Occipital lobe (tissue), 1 donor: ENCODE measurements at regions not wholly inside any gene's neighbourhood (a gene's known extent, or its start where the extent isn't known, plus 50 kb on each side); places are given as distances from the start of the nearest gene placed in this dataset.
"Not testable (repeated sequence)": the region's sequence is repeated elsewhere in the genome, so short reads cannot be mapped to it uniquely, and the experiment has no call there.

Source experiments
- DNase-seq: peaks from one replicate; lab custom pipeline; 2025; lab: John Stamatoyannopoulos, UW

GRCh38 chr9:28445211-28445610, 871.9 kb upstream of the C9orf72 start:
- no peak for DNase-seq

- DNase-seq: no peak
Measured at GRCh38 chr9:28453918-28454317, 880.6 kb upstream of the C9orf72 start.

- DNase-seq: no peak
Measured at GRCh38 chr9:28456861-28457260, 883.6 kb upstream of the C9orf72 start.

DNA sequence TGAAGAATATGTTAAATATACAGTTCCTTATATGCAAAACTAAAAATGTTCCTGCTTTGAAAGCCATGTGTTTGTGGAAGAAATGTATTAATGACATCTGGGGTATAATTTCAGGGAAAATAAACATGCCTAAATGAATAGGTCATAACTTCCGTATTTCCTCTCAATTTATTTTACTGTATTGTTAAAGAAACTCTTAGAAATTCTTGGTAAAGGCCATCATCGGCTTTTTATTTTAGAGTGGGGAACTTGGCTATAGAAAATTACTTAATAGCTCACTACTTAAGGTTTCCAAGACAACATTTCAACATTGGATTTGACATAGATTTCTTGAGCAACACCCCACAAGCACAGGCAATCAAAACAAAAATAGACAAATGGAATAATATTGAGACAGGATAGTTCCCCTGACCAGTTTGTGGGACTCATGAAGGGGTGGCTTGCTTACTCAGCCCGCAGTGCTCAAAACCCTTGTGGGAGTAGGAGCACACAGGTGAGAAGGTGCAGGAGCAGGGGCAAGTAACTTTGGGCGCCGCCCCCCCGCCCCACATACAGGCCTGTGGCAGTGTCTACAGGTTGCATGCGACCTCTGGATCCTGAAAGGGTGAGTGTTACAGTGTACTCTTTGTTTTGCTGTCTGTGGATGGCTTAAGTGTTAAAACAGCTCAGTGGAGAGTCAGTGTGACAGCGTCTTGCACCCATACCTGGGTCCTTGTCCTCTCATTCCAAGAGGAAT, 891.4 kb upstream of the C9orf72 start:
- DNase-seq: no peak

DNA sequence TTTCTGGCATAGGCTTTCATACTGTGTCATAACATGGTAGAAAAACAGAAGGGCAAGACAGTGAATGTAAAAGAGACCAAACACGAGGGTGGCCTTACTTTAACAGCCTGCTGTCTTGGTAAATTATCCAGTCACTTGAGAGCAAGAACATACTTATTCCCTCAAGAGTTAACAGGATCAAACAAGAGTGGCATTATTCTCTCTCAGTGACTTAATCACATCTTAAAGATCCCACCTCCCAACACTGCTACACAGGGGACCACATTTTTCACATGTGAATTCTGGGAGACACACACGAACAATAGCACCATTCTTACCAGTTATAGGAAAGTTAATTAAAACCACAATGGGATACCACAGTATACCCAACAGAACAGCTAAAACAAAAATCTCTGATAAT, 898.0 kb upstream of the C9orf72 start:
- no peak for DNase-seq

DNA sequence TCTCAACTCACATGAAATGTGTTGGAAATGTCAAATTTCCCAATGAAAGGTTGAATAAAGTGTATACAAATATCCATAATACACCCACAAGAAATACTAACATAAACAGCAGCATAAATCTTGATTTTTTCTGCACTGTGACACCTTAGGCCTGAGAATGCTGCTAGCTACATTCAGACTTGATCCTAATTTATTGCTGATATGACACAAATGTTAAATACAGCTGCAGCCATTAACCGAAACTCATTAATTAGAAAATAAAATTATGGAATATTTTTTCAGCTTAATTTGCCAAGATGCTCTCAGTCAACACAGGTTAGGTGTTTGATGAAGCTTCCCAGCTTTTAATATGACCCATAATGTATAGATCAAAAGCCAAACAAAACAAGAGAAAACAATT, 914.3 kb upstream of the C9orf72 start:
- DNase-seq: no peak

- DNase-seq: no peak
Measured at GRCh38 chr9:28491121-28491520, 917.8 kb upstream of the C9orf72 start.

DNA sequence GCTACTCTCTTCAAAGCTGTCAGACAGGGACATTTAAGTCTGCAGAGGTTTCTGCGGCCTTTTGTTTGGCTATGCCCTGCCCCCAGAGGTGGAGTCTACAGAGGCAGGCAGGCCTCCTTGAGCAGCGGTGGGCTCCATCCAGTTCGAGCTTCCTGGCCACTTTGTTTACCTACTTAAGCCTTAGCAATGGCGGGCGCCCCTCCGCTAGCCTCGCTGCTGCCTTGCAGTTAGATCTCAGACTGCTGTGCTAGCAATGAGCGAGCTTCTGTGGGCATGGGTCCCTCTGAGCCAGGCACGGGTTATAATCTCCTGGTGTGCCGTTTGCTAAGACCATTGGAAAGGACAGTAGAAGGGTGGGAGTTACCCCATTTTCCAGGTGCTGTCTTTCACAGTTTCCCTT, 924.9 kb upstream of the C9orf72 start:
- not testable (repeated sequence) for DNase-seq

DNA sequence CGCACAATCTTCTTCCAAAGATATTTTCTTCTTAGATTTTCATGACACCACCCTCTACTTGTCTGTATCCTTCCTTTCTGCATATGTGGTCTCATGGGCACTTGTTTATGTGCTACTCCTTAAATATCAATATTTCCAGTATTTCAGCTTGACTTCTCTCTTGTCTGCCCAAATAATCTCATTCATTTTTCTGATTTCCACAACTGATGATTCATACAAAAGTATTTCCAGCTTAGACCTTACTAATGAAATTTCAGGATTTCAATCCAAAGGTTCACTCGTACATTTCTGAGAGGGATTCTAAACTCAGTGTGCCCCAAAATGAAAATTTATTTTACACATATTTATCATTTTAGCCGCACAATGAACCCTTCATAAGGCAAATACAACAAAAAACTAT, 928.9 kb upstream of the C9orf72 start:
- DNase-seq: no peak

DNA sequence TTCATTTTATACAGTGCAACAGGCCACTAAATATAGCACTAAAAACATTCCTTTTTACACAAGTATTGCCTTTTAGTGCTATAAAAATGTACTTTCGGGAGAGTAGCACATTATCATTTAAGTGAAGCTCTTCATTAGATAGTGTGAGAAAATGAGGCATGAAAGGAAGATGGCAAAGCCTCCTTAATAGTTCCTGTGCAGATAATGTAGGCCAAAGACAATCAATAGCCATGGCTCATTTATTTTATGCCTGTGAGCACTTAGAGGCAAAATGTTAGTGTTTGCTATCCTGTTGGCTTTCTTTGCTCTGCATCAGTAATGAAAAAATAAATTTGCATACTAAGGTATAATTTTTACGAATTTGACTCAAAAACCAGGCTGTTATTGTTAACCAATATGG, 929.5 kb upstream of the C9orf72 start:
- no peak for DNase-seq

DNA sequence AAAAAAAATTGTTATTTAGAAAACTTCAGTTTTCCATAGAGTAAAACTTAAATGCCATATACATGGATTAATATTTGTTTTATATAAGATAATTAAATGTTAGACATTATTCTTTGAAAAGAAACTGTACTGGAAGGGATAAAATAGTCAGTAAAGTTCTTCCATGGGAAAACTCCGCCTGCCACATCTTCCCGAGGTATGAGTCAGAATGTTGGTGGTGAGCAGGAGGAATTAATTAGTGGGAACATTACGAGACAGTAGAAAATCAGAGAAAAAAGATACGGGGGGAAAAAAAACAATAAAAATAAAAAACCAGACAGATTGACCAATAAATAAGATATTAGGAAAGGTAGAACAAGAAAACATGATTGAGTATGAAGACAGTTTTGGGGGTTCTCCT, 930.3 kb upstream of the C9orf72 start:
- no peak for DNase-seq

DNA sequence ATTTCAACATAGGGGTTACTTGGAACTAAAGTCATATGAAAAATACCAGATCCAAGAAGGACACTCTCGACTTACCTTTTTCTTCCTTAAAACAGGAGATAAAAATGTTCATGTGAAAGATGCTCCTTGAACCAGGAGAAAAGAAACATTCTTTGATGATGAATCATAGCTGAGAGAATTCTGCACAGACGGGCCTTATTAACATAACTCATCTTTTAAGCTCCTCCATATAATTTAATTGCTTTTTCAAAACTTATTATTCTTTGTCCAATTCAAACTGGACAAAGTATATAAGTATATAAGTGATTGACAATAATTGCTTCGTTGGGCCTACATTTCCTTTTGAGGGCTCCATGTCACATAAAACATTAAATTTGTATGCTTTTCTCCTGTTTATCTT, 945.2 kb upstream of the C9orf72 start:
- no peak for DNase-seq

DNA sequence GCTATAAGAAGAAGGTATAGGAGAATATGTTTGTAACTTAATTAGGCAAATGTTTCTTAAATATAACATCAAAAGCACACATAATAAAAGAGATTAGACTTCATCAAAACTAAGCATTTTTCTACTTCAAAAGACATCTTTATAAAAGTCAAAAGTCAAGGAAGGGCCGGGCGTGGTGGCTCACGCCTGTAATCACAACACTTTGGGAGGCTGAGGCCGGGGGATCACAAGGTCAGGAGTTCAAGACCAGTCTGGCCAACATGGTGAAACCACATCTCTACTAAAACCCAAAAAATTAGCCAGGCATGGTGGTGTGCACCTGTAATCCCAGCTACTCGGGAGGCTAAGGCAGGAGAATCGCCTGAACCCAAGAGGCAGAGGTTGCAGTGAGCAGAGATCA, 951.0 kb upstream of the C9orf72 start:
- not testable (repeated sequence) for DNase-seq

DNA sequence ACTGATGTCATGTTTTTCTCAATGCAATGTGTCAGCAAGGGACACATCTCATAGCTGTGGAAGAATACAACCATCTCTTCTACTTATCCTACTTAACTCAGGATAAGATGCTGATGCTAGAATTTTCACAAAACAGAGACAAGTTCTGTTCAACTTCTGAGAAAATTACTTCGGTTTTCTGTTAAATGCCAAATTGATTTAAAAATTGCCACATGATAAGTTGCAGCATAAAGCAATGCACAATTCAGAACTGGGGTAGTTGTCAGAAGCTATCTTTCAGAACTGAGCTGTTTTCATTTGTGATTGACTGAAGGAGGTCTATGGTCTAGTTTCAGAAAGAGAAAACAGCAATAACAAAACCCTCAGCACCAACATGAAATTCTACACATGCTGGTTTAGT, 954.8 kb upstream of the C9orf72 start:
- DNase-seq: no peak

- no peak for DNase-seq
Measured at GRCh38 chr9:28538132-28538531, 964.9 kb upstream of the C9orf72 start.

DNA sequence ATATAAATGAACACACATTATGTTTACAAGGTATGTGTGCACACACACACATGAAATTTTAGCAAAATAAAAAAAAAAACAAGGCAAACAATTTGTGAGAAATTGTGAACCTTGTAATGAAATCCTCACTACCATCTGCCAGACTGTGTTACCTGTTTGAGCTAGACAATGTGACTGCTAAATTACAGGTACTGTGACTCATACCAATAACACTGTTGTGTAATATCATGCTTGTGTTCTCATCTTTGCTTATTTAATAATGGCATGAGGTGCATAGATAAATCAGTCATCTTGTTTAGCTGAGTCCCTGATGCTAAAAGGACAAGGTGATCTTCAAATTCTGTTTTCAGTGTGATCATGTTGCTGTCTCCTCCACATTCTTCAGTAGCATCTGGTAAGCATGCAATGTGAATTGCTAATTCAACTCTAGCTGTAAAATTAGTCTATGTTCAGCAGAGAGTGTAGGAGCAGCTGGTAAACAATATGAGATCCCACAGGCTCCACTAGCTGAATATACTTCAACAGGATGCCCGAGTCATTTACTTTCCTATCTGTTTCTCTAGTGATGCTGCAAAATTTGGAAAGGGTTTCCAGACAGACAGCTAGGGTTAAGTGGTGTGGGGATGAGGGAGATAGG, 966.3 kb upstream of the C9orf72 start:
- no peak for DNase-seq

DNA sequence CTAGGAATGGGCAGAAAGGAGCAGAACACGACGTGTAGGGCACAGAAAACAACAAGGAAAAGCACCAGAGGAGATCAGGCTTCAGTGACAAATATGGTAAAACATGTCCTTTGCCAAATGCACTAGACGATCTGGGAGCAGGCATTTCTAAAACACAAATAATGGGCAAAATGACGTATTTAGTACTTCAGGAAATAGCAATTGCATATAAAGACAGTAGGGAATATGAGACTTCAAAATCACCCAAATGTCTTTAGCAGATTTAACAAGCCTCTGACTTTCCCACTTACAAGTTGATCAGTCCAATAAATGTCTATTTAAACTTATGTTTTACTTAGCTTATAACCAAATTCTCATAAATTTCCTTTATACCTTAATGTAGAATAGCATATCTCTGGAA, 969.6 kb upstream of the C9orf72 start:
- no peak for DNase-seq

GRCh38 chr9:28547527-28547926, 974.2 kb upstream of the C9orf72 start:
- DNase-seq: no peak

GRCh38 chr9:28563291-28563934, 990.1 kb upstream of the C9orf72 start:
- DNase-seq: no peak

DNA sequence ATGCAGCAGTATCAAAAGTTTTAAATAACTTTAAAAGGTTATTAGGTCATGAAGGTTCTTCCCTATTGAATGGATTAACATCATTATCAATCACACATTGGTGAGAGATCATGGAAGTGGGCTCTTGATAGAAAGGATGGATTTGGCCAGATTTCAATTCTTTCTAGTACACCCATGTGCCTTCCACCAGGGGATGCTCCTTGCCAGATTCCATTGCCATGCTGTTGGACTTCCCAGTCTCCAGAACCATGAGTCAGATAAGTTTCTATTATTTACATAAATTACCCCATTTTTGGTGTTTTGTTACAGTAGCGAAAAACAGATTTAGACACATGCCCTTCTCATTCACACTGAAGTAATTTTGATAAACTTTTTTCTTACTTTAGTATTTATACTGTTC, 1010.6 kb upstream of the C9orf72 start:
- no peak for DNase-seq

- no peak for DNase-seq
Measured at GRCh38 chr9:28584542-28584941, 1011.3 kb upstream of the C9orf72 start.

DNA sequence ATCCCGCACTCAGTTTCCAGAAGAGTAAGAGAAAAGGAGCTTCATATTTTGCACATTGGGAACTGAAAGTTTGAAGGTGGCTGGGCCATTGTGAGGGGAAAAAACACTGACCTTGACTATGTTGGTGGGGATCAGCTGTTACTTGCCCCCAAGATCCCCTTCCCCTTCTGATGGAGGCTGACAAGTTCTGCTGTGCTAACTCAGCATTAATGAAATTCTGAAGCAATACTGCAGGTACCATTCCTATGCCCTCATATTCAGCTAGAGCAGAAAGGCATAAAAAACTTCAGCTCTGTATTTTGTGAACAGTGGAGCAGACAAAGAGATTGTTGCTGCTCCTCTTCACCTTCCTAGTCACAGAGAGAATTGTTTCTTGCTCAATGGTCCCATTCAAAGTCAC, 1013.8 kb upstream of the C9orf72 start:
- DNase-seq: no peak

DNA sequence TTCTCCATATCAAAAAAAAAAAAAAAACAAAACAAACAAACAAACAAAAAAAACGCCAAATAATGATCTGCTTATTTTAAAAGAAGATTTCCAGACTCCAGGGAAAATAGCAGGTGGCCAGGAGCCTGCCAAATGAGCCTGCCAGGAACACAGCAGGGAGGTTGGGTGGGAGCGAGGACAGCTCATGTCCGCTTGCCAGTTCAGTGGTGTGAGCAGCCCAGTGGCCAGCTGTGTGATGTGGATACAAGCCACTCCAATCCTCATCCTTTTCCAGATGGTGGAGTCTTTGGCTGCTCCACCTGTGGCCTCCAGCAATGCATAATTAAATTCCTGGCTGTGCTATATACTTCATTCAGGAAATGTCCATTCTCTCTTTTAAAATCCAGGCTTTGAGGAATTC, 1025.1 kb upstream of the C9orf72 start:
- peak; percentile 11 for DNase-seq
